HPDE6-E6E7 (cell line): ENCODE measurements at regions not wholly inside any gene's neighbourhood (a gene's known extent, or its start where the extent isn't known, plus 50 kb on each side); places are given as distances from the start of the nearest gene placed in this dataset.
A peak's percentile ranks its signal among the peaks of the same experiment; 100 is the strongest.

Source experiments
- DNase-seq: peaks from one replicate; pipeline ENCODE4 v3.0.0; 2011; ENCODE audit warnings: missing footprints; ENCODE audit errors: extremely low spot score

DNA sequence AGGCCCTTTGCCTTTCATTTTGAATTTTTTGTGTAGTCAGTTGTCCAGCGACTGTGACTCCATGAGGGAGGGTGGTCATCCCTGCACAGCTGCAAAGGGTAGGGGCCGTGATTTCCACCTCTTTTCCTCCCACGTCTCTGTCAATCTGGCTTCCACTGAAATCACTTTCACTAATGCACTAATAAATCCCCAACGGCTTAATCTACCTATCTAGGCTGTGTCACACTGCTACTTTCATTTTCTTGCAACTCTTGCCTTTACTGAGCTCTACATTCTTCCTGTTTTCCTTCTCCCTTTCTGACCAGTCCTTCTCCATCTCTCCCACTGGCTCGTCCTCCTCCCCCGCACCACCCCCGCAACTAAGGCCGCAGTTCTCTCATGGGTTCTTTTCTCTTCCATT is 212.3 kb upstream of the FOXN3 start:
- no peak for DNase-seq

GRCh38 chr14:89628521-89628920 is 211.5 kb upstream of the FOXN3 start:
- no peak for DNase-seq

GRCh38 chr14:89626233-89626806 is 209.3 kb upstream of the FOXN3 start:
- DNase-seq: no peak

DNA sequence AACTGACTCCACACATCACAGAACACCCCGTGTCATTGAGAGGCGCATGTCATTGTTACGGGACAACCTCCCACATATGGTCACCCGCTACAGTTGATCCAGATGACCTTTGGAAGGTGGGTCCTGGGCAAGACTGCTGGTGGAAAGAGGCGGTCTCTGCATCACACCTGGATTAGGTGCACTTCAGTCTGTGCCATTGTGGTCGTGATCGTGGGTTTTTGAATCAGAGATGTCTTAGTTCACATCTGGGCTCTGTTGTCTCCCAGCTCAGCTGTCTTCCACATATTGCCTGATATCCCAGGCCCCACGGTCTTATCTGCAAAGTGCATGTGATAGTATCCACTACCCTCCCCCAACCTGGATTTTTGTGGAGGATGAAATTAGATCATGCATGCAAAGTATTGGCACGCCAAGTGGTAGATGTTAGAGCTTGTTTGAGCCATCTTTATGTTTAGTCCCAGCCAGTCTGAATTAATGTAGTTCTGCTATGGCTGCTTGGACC is 208.7 kb upstream of the FOXN3 start:
- DNase-seq: no peak

GRCh38 chr14:89625244-89625713 is 208.2 kb upstream of the FOXN3 start:
- no peak for DNase-seq

DNA sequence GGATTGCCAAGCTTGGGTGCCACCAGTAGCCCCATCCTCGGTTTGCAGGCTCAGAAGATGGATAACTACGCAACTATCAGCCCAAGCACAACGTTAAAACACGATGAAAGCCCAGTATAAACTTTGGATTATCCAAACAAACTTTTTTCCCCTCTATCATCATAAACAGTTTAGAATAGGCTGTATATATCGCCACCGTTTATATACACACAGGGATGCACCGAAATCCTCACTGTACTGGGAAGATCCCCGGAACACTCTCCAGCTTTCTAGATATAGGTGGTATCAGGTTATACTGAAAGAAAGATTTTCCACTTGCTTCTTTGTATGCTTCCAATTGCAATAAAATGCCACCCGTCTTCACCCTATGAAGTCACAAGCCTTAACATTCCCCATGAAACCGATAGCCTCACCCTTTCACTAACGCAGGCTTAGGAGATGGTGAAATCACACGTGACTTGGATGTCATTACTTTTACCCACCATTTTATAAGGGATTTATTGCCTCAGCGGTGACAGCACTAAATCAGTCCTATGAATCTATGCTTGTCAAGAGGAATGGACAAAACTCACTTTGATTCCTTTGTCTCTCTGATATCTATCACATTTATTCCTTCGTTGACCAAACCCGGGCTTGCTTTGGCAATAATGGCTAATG is 207.6 kb upstream of the FOXN3 start:
- no peak for DNase-seq

GRCh38 chr14:89621791-89622638 is 205.0 kb upstream of the FOXN3 start:
- no peak for DNase-seq

DNA sequence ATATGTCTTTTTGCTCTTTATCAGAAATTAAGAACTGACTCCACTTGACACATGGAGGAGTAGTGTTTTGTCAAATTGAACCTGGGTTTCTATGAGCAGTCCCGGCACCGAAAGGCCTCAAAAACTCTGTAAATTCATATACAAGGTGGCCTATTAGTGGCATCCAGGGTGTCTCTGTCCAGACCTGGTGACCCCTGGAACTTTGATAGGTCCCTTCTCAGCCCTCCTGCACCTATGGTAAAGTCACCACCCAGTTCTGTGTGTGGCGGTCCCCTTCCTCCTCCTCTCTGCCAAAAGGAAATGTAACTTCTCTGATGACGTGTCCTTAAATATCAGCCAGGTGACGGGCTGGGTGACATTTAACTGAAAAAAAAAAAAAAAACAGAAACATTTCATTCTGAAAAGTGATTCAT is 204.0 kb upstream of the FOXN3 start:
- no peak for DNase-seq

DNA sequence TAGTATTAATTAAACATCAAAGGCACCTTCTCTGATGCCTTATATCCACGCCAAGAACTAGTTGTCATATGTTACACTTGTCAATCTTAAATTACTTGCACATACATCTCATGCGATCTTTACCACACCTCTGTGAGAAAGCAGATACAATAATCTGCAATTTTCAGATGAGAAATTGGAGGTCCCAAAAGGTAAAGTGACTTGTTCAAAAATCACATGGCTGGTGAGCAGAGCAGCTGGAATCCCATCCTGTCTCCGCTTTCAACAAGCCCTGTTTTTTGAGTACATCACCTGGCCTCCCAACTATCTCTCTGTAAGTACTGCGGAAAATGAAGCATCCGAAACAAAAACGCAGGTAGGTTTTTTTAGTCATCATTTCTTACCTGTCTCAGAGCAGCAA is 203.4 kb upstream of the FOXN3 start:
- DNase-seq: no peak

DNA sequence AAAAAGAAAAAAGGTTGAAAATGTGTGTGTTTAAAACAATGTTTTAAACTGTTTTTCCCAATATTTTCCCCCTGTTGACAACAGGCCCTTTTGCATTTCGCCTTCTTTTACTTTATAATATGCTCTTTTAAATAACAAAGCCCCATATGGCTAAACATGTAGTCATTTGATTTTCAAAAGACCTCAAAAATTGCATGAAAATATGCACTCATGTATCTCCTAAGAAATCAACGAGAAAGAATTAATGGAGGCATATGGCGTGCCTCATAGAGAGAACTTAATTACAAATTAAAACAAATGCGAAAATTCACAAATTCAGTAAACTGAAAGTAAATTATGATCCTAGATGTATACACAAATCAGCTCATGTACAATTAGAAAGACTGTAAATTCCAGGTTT is 202.6 kb upstream of the FOXN3 start:
- DNase-seq: no peak

GRCh38 chr14:89618811-89619551 is 201.9 kb upstream of the FOXN3 start:
- peak; percentile 54 for DNase-seq

- DNase-seq: no peak
Measured at GRCh38 chr14:89618330-89618708, 201.3 kb upstream of the FOXN3 start.

- no peak for DNase-seq
Measured at GRCh38 chr14:89617481-89618329, 200.7 kb upstream of the FOXN3 start.

DNA sequence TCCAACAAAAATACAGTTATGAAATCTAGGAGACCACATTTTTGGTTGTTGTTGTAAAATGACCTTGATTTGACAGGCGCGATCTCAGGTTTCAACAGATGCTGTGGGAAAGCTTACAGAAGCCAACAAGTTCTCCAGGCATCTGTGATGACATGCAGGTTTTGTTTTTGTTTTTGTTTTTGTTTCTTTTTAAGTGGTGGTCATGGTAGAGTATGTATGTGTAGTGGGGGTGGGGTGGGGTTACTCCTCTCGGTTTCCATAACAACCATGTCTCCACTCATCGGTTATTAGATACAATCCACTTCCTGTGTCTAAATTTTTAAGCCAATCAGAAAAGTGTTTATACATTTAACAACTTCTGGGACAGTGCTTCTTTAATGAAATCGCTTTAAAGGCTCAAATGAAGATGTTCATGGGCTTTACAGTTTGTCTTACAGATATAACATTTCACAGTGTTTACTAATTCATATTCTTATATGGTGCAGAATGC is 199.9 kb upstream of the FOXN3 start:
- no peak for DNase-seq

- DNase-seq: no peak
Measured at GRCh38 chr14:89616425-89616824, 199.4 kb upstream of the FOXN3 start.

GRCh38 chr14:89615421-89615820 is 198.4 kb upstream of the FOXN3 start:
- DNase-seq: no peak

DNA sequence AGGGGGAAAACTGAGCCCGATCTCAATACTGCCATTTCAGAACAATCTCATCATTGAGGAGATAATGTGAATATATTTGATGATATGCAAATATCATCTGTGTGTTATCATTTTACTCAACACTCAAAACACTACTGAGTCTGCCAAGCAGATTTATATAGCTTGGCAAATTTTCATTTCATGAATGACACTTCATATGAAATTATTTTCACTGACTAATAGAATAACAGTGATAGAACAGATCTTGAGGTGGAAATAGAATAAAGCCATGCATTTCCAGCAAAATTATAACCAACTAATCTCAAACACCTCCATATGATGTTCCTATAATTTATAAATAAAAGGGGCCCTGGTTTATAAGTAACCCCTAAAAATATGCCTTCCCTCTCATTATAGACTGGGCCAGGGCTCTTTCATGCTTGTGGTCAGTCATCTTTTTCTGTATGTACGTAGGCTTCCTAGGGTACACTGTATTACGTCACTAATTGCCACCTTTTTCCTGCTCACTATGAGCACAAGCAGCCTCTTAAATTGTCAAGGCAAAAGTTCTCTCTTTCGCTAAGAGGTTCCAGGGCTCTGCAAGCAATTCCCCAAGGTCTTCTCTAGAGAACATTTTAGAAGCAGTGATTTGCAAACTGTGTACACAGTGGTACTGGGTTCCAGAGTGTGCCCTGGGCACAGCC is 197.1 kb upstream of the FOXN3 start:
- no peak for DNase-seq

GRCh38 chr14:89613260-89614008 is 196.4 kb upstream of the FOXN3 start:
- DNase-seq: no peak

GRCh38 chr14:89609500-89610100 is 192.6 kb upstream of the FOXN3 start:
- no peak for DNase-seq
